ENCODE measurements at regions not wholly inside any gene's neighbourhood (a gene's known extent, or its start where the extent isn't known, plus 50 kb on each side); places are given as distances from the start of the nearest gene placed in this dataset.
"Not testable (repeated sequence)": the region's sequence is repeated elsewhere in the genome, so short reads cannot be mapped to it uniquely, and the experiment has no call there.

- no peak for DNase-seq
Measured at GRCh38 chr9:30243467-30243866, 2141.0 kb upstream of the ACO1 start.

GRCh38 chr9:30244877-30245276, 2139.6 kb upstream of the ACO1 start:
- DNase-seq: no peak

- DNase-seq: no peak
Measured at GRCh38 chr9:30250872-30251271, 2133.6 kb upstream of the ACO1 start.

GRCh38 chr9:30258094-30258493, 2126.3 kb upstream of the ACO1 start:
- no peak for DNase-seq

GRCh38 chr9:30280229-30280900, 2104.1 kb upstream of the ACO1 start:
- DNase-seq: no peak

- no peak for DNase-seq
Measured at GRCh38 chr9:30289435-30289834, 2095.0 kb upstream of the ACO1 start.

GRCh38 chr9:30292026-30292425, 2092.4 kb upstream of the ACO1 start:
- not testable (repeated sequence) for DNase-seq

- no peak for DNase-seq
Measured at GRCh38 chr9:30293231-30293630, 2091.2 kb upstream of the ACO1 start.

GRCh38 chr9:30299126-30299780, 2085.2 kb upstream of the ACO1 start:
- no peak for DNase-seq

GRCh38 chr9:30301271-30301963, 2083.0 kb upstream of the ACO1 start:
- DNase-seq: no peak

- no peak for DNase-seq
Measured at GRCh38 chr9:30310711-30311110, 2073.7 kb upstream of the ACO1 start.

GRCh38 chr9:30329431-30329830, 2055.0 kb upstream of the ACO1 start:
- DNase-seq: no peak

GRCh38 chr9:30348904-30349303, 2035.5 kb upstream of the ACO1 start:
- DNase-seq: no peak

GRCh38 chr9:30349526-30350513, 2034.6 kb upstream of the ACO1 start:
- no peak for DNase-seq

- DNase-seq: no peak
Measured at GRCh38 chr9:30356221-30356620, 2028.2 kb upstream of the ACO1 start.

- no peak for DNase-seq
Measured at GRCh38 chr9:30362373-30362772, 2022.1 kb upstream of the ACO1 start.

GRCh38 chr9:30366140-30366539, 2018.3 kb upstream of the ACO1 start:
- not testable (repeated sequence) for DNase-seq

GRCh38 chr9:30382271-30382670, 2002.2 kb upstream of the ACO1 start:
- DNase-seq: no peak

- no peak for DNase-seq
Measured at GRCh38 chr9:30410273-30410672, 1974.2 kb upstream of the ACO1 start.

- no peak for DNase-seq
Measured at GRCh38 chr9:30411571-30411970, 1972.9 kb upstream of the ACO1 start.

- no peak for DNase-seq
Measured at GRCh38 chr9:30459156-30459555, 1925.3 kb upstream of the ACO1 start.

GRCh38 chr9:30476826-30477225, 1907.6 kb upstream of the ACO1 start:
- DNase-seq: no peak

- no peak for DNase-seq
Measured at GRCh38 chr9:30478684-30479083, 1905.8 kb upstream of the ACO1 start.
